Upper lobe of left lung (tissue), 6 donors: ENCODE measurements at regions not wholly inside any gene's neighbourhood (a gene's known extent, or its start where the extent isn't known, plus 50 kb on each side); places are given as distances from the start of the nearest gene placed in this dataset.
"Not testable (repeated sequence)": the region's sequence is repeated elsewhere in the genome, so short reads cannot be mapped to it uniquely, and the experiment has no call there.

Experiments used
- ATAC-seq, 2 donors: fragments of 200-7000 bp; cut with Tn5 transposase; one replicate each; pipeline ENCODE4 v1.9.1; 2022; ENCODE audit warnings: mild to moderate bottlenecking in 2 of 2, moderate library complexity in 2 of 2; ENCODE audit not compliant: low FRiP score in 2 of 2
- DNase-seq, 2 donors: peaks; one replicate each; pipeline ENCODE4 v3.0.0-alpha.2; 2019 to 2020
- H3K27ac ChIP-seq, 4 donors: fragments of 200-600 bp; sonication (generic); one replicate each; pipeline ENCODE4 v1.5.1; 2016 to 2019
- H3K27me3 ChIP-seq, 4 donors: fragments of 200-600 bp; sonication (generic); one replicate each; pipeline ENCODE4 v1.5.1; 2017 to 2019
- H3K36me3 ChIP-seq, 4 donors: fragments of 200-600 bp; sonication (generic); one replicate each; pipeline ENCODE4 v1.5.1; 2016 to 2019
- H3K4me1 ChIP-seq, 4 donors: fragments of 200-600 bp; sonication (generic); one replicate each; pipeline ENCODE4 v1.5.1; 2018 to 2019
- H3K4me3 ChIP-seq, 4 donors: fragments of 200-600 bp; sonication (generic); one replicate each; pipeline ENCODE4 v1.5.1; 2017 to 2019; ENCODE audit warnings: mild to moderate bottlenecking in 2 of 4, moderate library complexity in 1 of 4
- H3K9me3 ChIP-seq, 4 donors: fragments of 200-600 bp; sonication (generic); one replicate each; pipeline ENCODE4 v1.5.1; 2018 to 2019
- WGBS, 2 donors: methylation state at CpG; one replicate each; pipeline ENCODE4 v1.1.5; 2017 to 2018; 5-methylcytosine and 5-hydroxymethylcytosine counted together
- donor health status: DM: no; HTN: no; CAD: no; lungs with moderate emphysema.
- donor health status: DM: no; HTN: yes; CAD: no; lungs with severe emphysema.

DNA sequence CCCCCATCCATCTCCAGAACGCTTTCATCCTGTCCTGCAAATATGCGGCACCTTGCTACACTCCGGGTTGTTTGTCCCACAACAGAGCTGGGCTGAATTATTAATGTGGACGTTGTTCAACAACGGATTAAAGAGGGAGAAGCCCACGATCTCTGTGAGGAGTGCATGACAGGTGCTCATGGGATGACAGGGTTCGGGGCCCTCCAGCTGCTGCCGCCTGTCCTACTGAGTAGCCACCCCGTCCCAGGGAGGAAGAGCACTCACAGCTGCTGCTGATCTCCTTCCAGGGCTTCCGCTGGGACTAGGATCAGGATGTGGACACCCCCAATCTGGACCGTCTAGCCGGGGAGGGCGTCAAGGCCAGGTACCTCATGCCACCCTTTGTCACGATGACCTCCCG, 121.0 kb upstream of the ROPN1B start:
- not testable (repeated sequence) for ATAC-seq, H3K4me1 ChIP-seq, H3K4me3 ChIP-seq, H3K9me3 ChIP-seq, H3K27ac ChIP-seq, H3K27me3 ChIP-seq, H3K36me3 ChIP-seq
- DNase-seq, result peak in 1 of 2 donors; percentile 34
- 94 to 97% methylated on average over 15 of the region's 15 CpGs for WGBS, 2 donors

- not testable (repeated sequence) for H3K4me1 ChIP-seq, H3K36me3 ChIP-seq, H3K4me3 ChIP-seq, H3K27me3 ChIP-seq, ATAC-seq, H3K27ac ChIP-seq, H3K9me3 ChIP-seq, DNase-seq
- 67 to 82% methylated on average over 1 to 2 of the region's 2 CpGs for WGBS, 2 donors
These were observed 114.0 kb upstream of the ROPN1B start for GRCh38 chr3:125855006-125855405.

DNA sequence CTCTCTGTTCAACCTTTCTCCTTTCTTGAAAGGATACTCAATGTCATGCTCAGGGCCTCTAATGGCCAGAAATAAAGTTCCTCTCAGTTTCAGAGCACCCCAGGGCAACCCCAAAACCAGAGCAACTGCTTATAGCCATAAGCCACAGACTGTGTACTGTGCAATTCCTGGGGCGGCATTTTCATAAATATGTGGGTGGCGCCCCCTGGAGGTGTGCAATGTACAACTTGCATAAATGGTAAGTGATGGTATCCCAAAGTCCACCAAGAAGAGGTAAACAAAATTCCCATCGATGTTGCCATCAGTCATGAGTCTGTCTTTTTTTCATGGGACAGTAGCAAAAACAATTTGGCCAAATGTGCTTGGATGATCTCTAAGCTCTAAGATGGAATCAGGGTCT, 108.4 kb upstream of the ROPN1B start:
- H3K27ac ChIP-seq, H3K36me3 ChIP-seq, DNase-seq, H3K4me3 ChIP-seq, H3K9me3 ChIP-seq, ATAC-seq, H3K27me3 ChIP-seq, H3K4me1 ChIP-seq: not testable (repeated sequence)
- WGBS, 2 donors, result 93 to 97% methylated on average over 3 of the region's 3 CpGs

DNA sequence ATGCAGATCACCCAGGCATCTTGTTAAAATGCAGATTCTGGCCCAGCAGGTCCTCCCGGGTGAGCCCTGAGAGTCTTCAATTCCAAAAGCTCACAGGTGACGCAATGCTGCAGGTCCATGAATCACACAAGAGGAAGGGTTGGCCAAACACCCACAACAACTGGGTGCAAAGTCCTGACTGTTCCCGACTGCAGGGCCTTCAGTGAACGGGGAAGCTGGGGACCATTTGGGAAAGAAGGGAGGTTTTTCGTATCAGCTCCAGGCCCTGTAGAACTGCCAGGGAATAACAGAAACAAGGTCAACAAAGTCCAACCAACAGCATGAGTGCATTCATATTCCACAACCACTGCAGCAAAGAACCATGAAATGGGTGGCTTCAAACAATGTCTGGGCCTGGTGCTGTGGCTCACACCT, 106.1 kb upstream of the ROPN1B start:
- not testable (repeated sequence) for H3K36me3 ChIP-seq, H3K9me3 ChIP-seq, H3K4me1 ChIP-seq, H3K4me3 ChIP-seq, ATAC-seq, DNase-seq, H3K27me3 ChIP-seq, H3K27ac ChIP-seq
- 74 to 81% methylated on average over 4 to 5 of the region's 5 CpGs for WGBS, 2 donors

- 81 to 83% methylated on average over 4 of the region's 4 CpGs for WGBS, 2 donors
- H3K27me3 ChIP-seq, DNase-seq, H3K4me1 ChIP-seq, H3K4me3 ChIP-seq, H3K9me3 ChIP-seq, H3K27ac ChIP-seq, ATAC-seq, H3K36me3 ChIP-seq: not testable (repeated sequence)
These were observed 104.4 kb upstream of the ROPN1B start for GRCh38 chr3:125864532-125864931.

- 34 to 55% methylated on average over 10 to 12 of the region's 12 CpGs for WGBS, 2 donors
- H3K27me3 ChIP-seq, H3K4me1 ChIP-seq, ATAC-seq, H3K4me3 ChIP-seq, H3K36me3 ChIP-seq: not testable (repeated sequence)
- Histone ChIP-seq H3K27ac (peak overlapping the region in 1 of 4 donors; percentile 30), H3K9me3 (peaks cover 0 to 16% (median 6%) of the 10 kb centered on the region in 4 donors)
- DNase-seq, result peak; percentile 21 to 81
These were observed 83.0 kb upstream of the ROPN1B start for GRCh38 chr3:125886006-125886405.

DNA sequence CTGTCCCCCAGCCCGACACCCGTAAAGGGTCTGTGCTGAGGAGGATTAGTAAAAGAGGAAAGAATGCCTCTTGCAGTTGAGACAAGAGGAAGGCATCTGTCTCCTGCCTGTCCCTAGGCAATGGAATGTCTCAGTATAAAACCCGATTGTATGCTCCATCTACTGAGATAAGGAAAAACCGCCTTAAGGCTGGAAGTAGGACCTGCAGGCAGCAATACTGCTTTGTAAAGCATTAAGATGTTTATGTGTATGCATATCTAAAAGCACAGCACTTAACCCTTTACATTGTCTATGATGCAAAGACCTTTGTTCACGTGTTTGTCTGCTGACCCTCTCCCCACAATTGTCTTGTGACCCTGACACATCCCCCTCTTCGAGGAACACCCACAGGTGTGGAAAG, 69.8 kb upstream of the ROPN1B start:
- H3K9me3 ChIP-seq, H3K27me3 ChIP-seq, H3K27ac ChIP-seq, ATAC-seq, H3K4me1 ChIP-seq, H3K36me3 ChIP-seq, DNase-seq, H3K4me3 ChIP-seq: not testable (repeated sequence)
- WGBS, 2 donors, result 69 to 73% methylated on average over 6 of the region's 6 CpGs

DNA sequence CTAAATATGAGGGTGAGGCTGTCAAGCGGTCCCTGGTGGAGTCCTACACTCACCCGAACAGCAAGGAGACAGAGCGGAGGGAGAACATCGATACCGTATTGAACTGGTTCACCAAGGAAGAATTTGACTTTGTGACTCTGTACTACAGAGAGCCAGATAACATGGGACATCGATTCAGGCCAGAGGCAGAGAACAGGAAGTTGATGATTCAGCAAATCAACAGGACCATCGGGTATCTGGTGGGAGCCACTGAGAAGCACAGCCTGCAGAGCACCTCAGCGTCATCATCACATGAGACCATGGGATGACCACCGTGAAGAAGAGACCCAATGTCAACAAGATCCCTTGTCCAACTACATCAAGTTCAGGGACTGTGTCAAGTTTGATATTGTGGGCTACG, 67.5 kb upstream of the ROPN1B start:
- WGBS, 2 donors, result 82 to 92% methylated on average over 9 to 10 of the region's 10 CpGs
- not testable (repeated sequence) for H3K4me1 ChIP-seq

GRCh38 chr3:125903780-125904455, 65.1 kb upstream of the ROPN1B start:
- not testable (repeated sequence) for H3K9me3 ChIP-seq, H3K27ac ChIP-seq, H3K36me3 ChIP-seq, H3K4me1 ChIP-seq, H3K4me3 ChIP-seq, H3K27me3 ChIP-seq, ATAC-seq
- whole genome bisulfite sequencing, 2 donors, result 89 to 99% methylated on average over 2 to 26 of the region's 29 CpGs
- peak in 1 of 2 donors; percentile 74 for DNase-seq

More for the DNA sequence above, 67.5 kb upstream of the ROPN1B start:
- not testable (repeated sequence) for H3K36me3 ChIP-seq, H3K4me3 ChIP-seq, DNase-seq, H3K27ac ChIP-seq, H3K27me3 ChIP-seq, H3K9me3 ChIP-seq, ATAC-seq

DNA sequence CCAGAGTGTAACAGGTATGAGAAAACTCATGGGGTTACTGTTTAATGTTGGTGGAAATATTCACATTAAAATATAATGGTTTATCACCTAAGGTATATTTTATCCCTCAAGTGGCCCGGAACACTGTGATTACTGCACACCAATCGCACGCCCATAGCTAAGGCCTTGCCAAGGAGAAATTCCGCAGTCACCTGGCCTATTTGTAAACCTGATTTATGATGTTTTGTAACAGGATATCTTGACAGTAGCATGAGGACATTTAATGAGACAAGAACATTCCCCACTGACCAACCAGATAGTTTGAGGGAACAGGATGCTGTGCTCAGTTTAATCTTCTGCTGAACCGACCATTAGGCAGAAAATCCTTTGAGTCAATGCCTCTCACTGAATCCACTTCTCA, 61.7 kb upstream of the ROPN1B start:
- not testable (repeated sequence) for ATAC-seq, H3K4me1 ChIP-seq, H3K9me3 ChIP-seq, DNase-seq, H3K4me3 ChIP-seq, H3K36me3 ChIP-seq, H3K27me3 ChIP-seq, H3K27ac ChIP-seq
- 97 to 100% methylated on average over 5 of the region's 5 CpGs for WGBS, 2 donors

DNA sequence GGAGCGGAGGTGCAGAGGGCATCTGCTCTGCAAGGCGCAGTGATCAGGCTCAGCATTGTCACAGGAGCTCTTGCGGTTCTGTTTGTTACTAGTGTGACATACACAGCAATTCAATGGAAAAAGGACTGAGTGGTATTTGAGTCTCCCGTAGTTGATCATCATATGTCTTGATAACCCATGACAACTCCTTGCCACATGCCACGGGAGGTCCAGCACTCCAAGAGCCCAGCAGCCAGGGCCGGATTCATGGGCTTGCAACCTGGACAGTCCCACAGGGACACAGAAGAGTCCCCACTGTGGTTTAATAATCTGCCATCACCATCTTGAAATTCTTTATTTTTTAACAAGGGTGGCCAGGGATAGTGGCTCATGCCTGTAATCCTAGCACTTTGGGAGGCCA, 58.1 kb upstream of the ROPN1B start:
- ATAC-seq, H3K27ac ChIP-seq, DNase-seq, H3K36me3 ChIP-seq, H3K9me3 ChIP-seq, H3K27me3 ChIP-seq, H3K4me3 ChIP-seq: not testable (repeated sequence)
- 91% methylated on average over 6 of the region's 6 CpGs for WGBS, 2 donors
- peaks cover 0 to 13% (median 4%) of the 10 kb centered on the region in 4 donors for H3K4me1 ChIP-seq

- peak overlapping the region; percentile 45 to 96 (median 78) for H3K4me3 ChIP-seq
- H3K36me3 ChIP-seq, H3K9me3 ChIP-seq, H3K27me3 ChIP-seq, DNase-seq, ATAC-seq: not testable (repeated sequence)
- H3K4me1 ChIP-seq, result peaks cover 5 to 13% (median 10%) of the 10 kb centered on the region in 4 donors
- H3K27ac ChIP-seq, result peak overlapping the region; percentile 79 to 95 (median 89)
- 28 to 30% methylated on average over 14 of the region's 14 CpGs for WGBS, 2 donors
These were observed 54.2 kb upstream of the ROPN1B start for GRCh38 chr3:125914608-125915436.
